Stimulated activated CD8-positive, alpha-beta memory T cell treated with anti-CD3 and anti-CD28 coated beads, Interleukin-4, amount 100 ng/mL, for 48 hours (primary cell): ENCODE measurements at regions not wholly inside any gene's neighbourhood (a gene's known extent, or its start where the extent isn't known, plus 50 kb on each side); places are given as distances from the start of the nearest gene placed in this dataset.
A peak's percentile ranks its signal among the peaks of the same experiment; 100 is the strongest.
"Not testable (repeated sequence)": the region's sequence is repeated elsewhere in the genome, so short reads cannot be mapped to it uniquely, and the experiment has no call there.

Source experiments
- DNase-seq: peaks from one replicate; pipeline ENCODE4 v3.0.0-alpha.2; 2020

- DNase-seq: no peak
Measured at GRCh38 chr1:48082271-48082962, 85.2 kb upstream of the TRABD2B start.

- no peak for DNase-seq
Measured at GRCh38 chr1:48080331-48081255, 83.4 kb upstream of the TRABD2B start.

GRCh38 chr1:48079096-48079495 is 81.9 kb upstream of the TRABD2B start:
- no peak for DNase-seq

GRCh38 chr1:48077795-48078222 is 80.6 kb upstream of the TRABD2B start:
- DNase-seq: no peak

- DNase-seq: no peak
Measured at GRCh38 chr1:48076017-48076416, 78.8 kb upstream of the TRABD2B start.

GRCh38 chr1:48073798-48074530 is 76.8 kb upstream of the TRABD2B start:
- DNase-seq: no peak

- no peak for DNase-seq
Measured at GRCh38 chr1:48071513-48071912, 74.3 kb upstream of the TRABD2B start.

GRCh38 chr1:48070396-48070750 is 73.2 kb upstream of the TRABD2B start:
- no peak for DNase-seq

- DNase-seq: no peak
Measured at GRCh38 chr1:48069662-48070395, 72.6 kb upstream of the TRABD2B start.

GRCh38 chr1:48068206-48068605 is 71.0 kb upstream of the TRABD2B start:
- no peak for DNase-seq

GRCh38 chr1:48066936-48067335 is 69.8 kb upstream of the TRABD2B start:
- no peak for DNase-seq

- DNase-seq: not testable (repeated sequence)
Measured at GRCh38 chr1:48064693-48065092, 67.5 kb upstream of the TRABD2B start.

- no peak for DNase-seq
Measured at GRCh38 chr1:48062353-48062752, 65.2 kb upstream of the TRABD2B start.

GRCh38 chr1:48061162-48062136 is 64.3 kb upstream of the TRABD2B start:
- DNase-seq: peak; percentile 39

GRCh38 chr1:48059289-48059688 is 62.1 kb upstream of the TRABD2B start:
- DNase-seq: no peak

- DNase-seq: no peak
Measured at GRCh38 chr1:48058135-48059025, 61.2 kb upstream of the TRABD2B start.

- no peak for DNase-seq
Measured at GRCh38 chr1:48057249-48057648, 60.1 kb upstream of the TRABD2B start.

GRCh38 chr1:48055876-48056764 is 58.9 kb upstream of the TRABD2B start:
- DNase-seq: no peak

GRCh38 chr1:48054232-48054631 is 57.0 kb upstream of the TRABD2B start:
- DNase-seq: no peak
